Parathyroid adenoma (tissue), 2 donors: ENCODE measurements at regions not wholly inside any gene's neighbourhood (a gene's known extent, or its start where the extent isn't known, plus 50 kb on each side); places are given as distances from the start of the nearest gene placed in this dataset.

Source experiments
- H2AFZ ChIP-seq: fragments of 300-600 bp; sonication (generic); one replicate; pipeline ENCODE4 v1.7.0; 2017; ENCODE audit warnings: antibody characterized with exemption, mild to moderate bottlenecking
- H3K27ac ChIP-seq: fragments of 300-600 bp; sonication (generic); one replicate; pipeline ENCODE4 v1.7.0; 2017
- H3K27me3 ChIP-seq: fragments of 300-600 bp; sonication (generic); one replicate; pipeline ENCODE4 v1.7.0; 2017; ENCODE audit warnings: low read length; ENCODE audit not compliant: control insufficient read depth, insufficient read depth
- H3K36me3 ChIP-seq: fragments of 300-600 bp; sonication (generic); one replicate; pipeline ENCODE4 v1.7.0; 2017; ENCODE audit warnings: low read length; ENCODE audit not compliant: control insufficient read depth, insufficient read depth
- H3K4me1 ChIP-seq: fragments of 300-600 bp; sonication (generic); one replicate; pipeline ENCODE4 v1.7.0; 2017; ENCODE audit warnings: control low read depth
- H3K4me2 ChIP-seq: fragments of 300-600 bp; sonication (generic); one replicate; pipeline ENCODE4 v1.7.0; 2017; ENCODE audit warnings: low read length
- H3K4me3 ChIP-seq: fragments of 300-600 bp; sonication (generic); one replicate; pipeline ENCODE4 v1.7.0; 2017; ENCODE audit warnings: low read depth, low read length
- H3K79me2 ChIP-seq: fragments of 300-600 bp; sonication (generic); one replicate; pipeline ENCODE4 v1.7.0; 2017; ENCODE audit warnings: control low read depth
- H3K9ac ChIP-seq: fragments of 300-600 bp; sonication (generic); one replicate; pipeline ENCODE4 v1.7.0; 2017; ENCODE audit warnings: mild to moderate bottlenecking
- H3K9me3 ChIP-seq: fragments of 300-600 bp; sonication (generic); one replicate; pipeline ENCODE4 v1.7.0; 2017; ENCODE audit warnings: low read length; ENCODE audit not compliant: control insufficient read depth
- CTCF ChIP-seq: fragments of 300-600 bp; sonication (generic); IDR thresholded peaks from one replicate; pipeline ENCODE4 v1.7.0; 2017; ENCODE audit warnings: antibody characterized with exemption, mild to moderate bottlenecking
- donor health status: primary hyperparathyroidism.

- Histone ChIP-seq H3K36me3 (no peaks in the 10 kb centered on the region), H3K4me1 (no peaks in the 10 kb centered on the region), H3K4me3 (no peak overlapping the region), H3K9ac (no peak overlapping the region), H3K9me3 (no peaks in the 10 kb centered on the region), H2AFZ (no peak overlapping the region), H3K79me2 (no peaks in the 10 kb centered on the region), H3K27ac (no peak overlapping the region), H3K4me2 (no peak overlapping the region), H3K27me3 (no peaks in the 10 kb centered on the region)
- no peak for TF ChIP-seq CTCF
These were observed 261.8 kb upstream of the FANCL start for GRCh38 chr2:58502931-58503330.

- Histone ChIP-seq H3K27ac (no peak overlapping the region), H3K4me3 (no peak overlapping the region), H3K4me1 (no peaks in the 10 kb centered on the region), H3K9ac (no peak overlapping the region), H3K36me3 (no peaks in the 10 kb centered on the region), H3K27me3 (no peaks in the 10 kb centered on the region), H3K9me3 (no peaks in the 10 kb centered on the region), H3K79me2 (no peaks in the 10 kb centered on the region), H3K4me2 (no peak overlapping the region), H2AFZ (no peak overlapping the region)
- TF ChIP-seq CTCF, result no peak
These were observed 260.4 kb upstream of the FANCL start for GRCh38 chr2:58501371-58502160.

GRCh38 chr2:58497168-58497567 is 256.0 kb upstream of the FANCL start:
- Histone ChIP-seq H2AFZ (no peak overlapping the region), H3K9ac (no peak overlapping the region), H3K4me3 (no peak overlapping the region), H3K9me3 (no peaks in the 10 kb centered on the region), H3K4me2 (no peak overlapping the region), H3K4me1 (no peaks in the 10 kb centered on the region), H3K27ac (no peak overlapping the region), H3K79me2 (no peaks in the 10 kb centered on the region), H3K27me3 (no peaks in the 10 kb centered on the region), H3K36me3 (no peaks in the 10 kb centered on the region)
- TF ChIP-seq CTCF, result no peak

- H3K36me3 ChIP-seq, result no peaks in the 10 kb centered on the region
- no peak overlapping the region for H3K4me3 ChIP-seq
- no peaks in the 10 kb centered on the region for H3K27me3 ChIP-seq
- no peak for TF ChIP-seq CTCF
- H3K4me2 ChIP-seq, result no peak overlapping the region
- no peak overlapping the region for H3K9ac ChIP-seq
- H3K9me3 ChIP-seq, result no peaks in the 10 kb centered on the region
- no peaks in the 10 kb centered on the region for H3K79me2 ChIP-seq
- H2AFZ ChIP-seq, result no peak overlapping the region
- H3K4me1 ChIP-seq, result no peaks in the 10 kb centered on the region
- H3K27ac ChIP-seq, result no peak overlapping the region
These were observed 254.7 kb upstream of the FANCL start for GRCh38 chr2:58495806-58496205.

GRCh38 chr2:58494071-58494501 is 253.0 kb upstream of the FANCL start:
- no peak overlapping the region for H3K4me3 ChIP-seq
- TF ChIP-seq CTCF, result no peak
- no peak overlapping the region for H3K9ac ChIP-seq
- no peaks in the 10 kb centered on the region for H3K4me1 ChIP-seq
- H2AFZ ChIP-seq, result no peak overlapping the region
- no peaks in the 10 kb centered on the region for H3K79me2 ChIP-seq
- H3K9me3 ChIP-seq, result no peaks in the 10 kb centered on the region
- no peak overlapping the region for H3K4me2 ChIP-seq
- no peaks in the 10 kb centered on the region for H3K27me3 ChIP-seq
- H3K27ac ChIP-seq, result no peak overlapping the region
- no peaks in the 10 kb centered on the region for H3K36me3 ChIP-seq
